HepG2 (cell line): ENCODE measurements at regions not wholly inside any gene's neighbourhood (a gene's known extent, or its start where the extent isn't known, plus 50 kb on each side); places are given as distances from the start of the nearest gene placed in this dataset.

Experiments used
- ATAC-seq: fragments of 200-7000 bp; cut with Tn5 transposase; 3 replicates; pipeline ENCODE4 v1.9.1; 2020; ENCODE audit warnings: mild to moderate bottlenecking, moderate library complexity
- BruUV-seq: library from RNA; stranded (reverse); fragments of 400-500 nt; replicated peaks from 2 replicates; lab custom pipeline; 2021; lab: Mats Ljungman, UMichigan
- CTCF ChIA-PET: fragments of 300-600 bp; formaldehyde crosslinking; extraction: SDS; loops from one replicate; lab custom pipeline; 2021; ENCODE audit warnings: low total read pairs, inconsistent platforms, low intra/inter-chr PET ratio; lab: Yijun Ruan, JAX
- POLR2A ChIA-PET: fragments of 350-600 bp; sonication (Branson Sonifier 250); formaldehyde crosslinking; loops from one replicate; lab custom pipeline; 2020; ENCODE audit warnings: antibody characterized with exemption, inconsistent platforms; lab: Yijun Ruan, JAX
- DNase-seq: peaks from one replicate; pipeline ENCODE4 v3.0.0-alpha.2; 2015; ENCODE audit warnings: low spot score
- FAIRE-seq: peaks from 3 replicates; lab custom pipeline; 2011; peaks lifted over from hg19 to GRCh38; lab: Jason Lieb, UNC
- H2AFZ ChIP-seq: one replicate; pipeline ENCODE4 v1.6.1; 2011; ENCODE audit warnings: low read length, inconsistent platforms
- H3K27ac ChIP-seq: fragments of 300-600 bp; 3 replicates; pipeline ENCODE4 v1.8.0; 2011; ENCODE audit warnings: mixed run types, mild to moderate bottlenecking, mixed read lengths, low read length, inconsistent platforms; ENCODE audit not compliant: insufficient read depth; ENCODE audit errors: extremely low read length
- H3K27me3 ChIP-seq, 2 experiments: fragments of 200-600 bp in 1 of 2; 2 replicates in 1 of 2; 3 replicates in 1 of 2; pipeline versions ENCODE4 v1.6.0 to v1.8.0; 2011; ENCODE audit warnings: low read length in 2 of 2, mild to moderate bottlenecking in 2 of 2, moderate library complexity in 2 of 2, inconsistent platforms in 1 of 2; ENCODE audit not compliant: insufficient read depth in 2 of 2, control insufficient read depth in 1 of 2
- H3K36me3 ChIP-seq, 2 experiments: fragments of 200-600 bp in 1 of 2; replicated peaks in 1 of 2; 2 replicates in 1 of 2; 3 replicates in 1 of 2; pipeline versions ENCODE4 v1.5.1 to v1.8.0; 2011; ENCODE audit warnings: low read length in 2 of 2, inconsistent platforms in 1 of 2; ENCODE audit not compliant: insufficient read depth in 2 of 2, control insufficient read depth in 1 of 2
- H3K4me1 ChIP-seq: 2 replicates; pipeline ENCODE4 v1.5.1; 2012; ENCODE audit warnings: low read length, inconsistent platforms; ENCODE audit not compliant: insufficient read depth
- H3K4me2 ChIP-seq: 2 replicates; pipeline ENCODE4 v1.6.0; 2011; ENCODE audit warnings: low read depth, low read length, inconsistent platforms
- H3K4me3 ChIP-seq, 3 experiments: fragments of 200-600 bp in 1 of 3; sonication (generic), shearing (Covaris generic) in 1 of 3; replicated peaks in 1 of 3; 2 replicates each; pipeline ENCODE4 v1.5.1; 2011 to 2016; ENCODE audit warnings: low read length in 3 of 3, inconsistent platforms in 2 of 3, low read depth in 2 of 3, mild to moderate bottlenecking in 2 of 3, control low read depth in 1 of 3, mixed read lengths in 1 of 3; ENCODE audit not compliant: insufficient read depth in 1 of 3
- H3K79me2 ChIP-seq: one replicate; pipeline ENCODE4 v1.6.1; 2011; ENCODE audit warnings: low read length, inconsistent platforms; ENCODE audit not compliant: insufficient read depth
- H3K9ac ChIP-seq: 2 replicates; pipeline ENCODE4 v1.6.0; 2011; ENCODE audit warnings: mild to moderate bottlenecking, low read depth, low read length, inconsistent platforms; ENCODE audit not compliant: insufficient read depth
- H3K9me3 ChIP-seq: 2 replicates; pipeline ENCODE4 v1.5.1; 2012; ENCODE audit warnings: mild to moderate bottlenecking, low read length
- H4K20me1 ChIP-seq: 2 replicates; pipeline ENCODE4 v1.6.0; 2011; ENCODE audit warnings: inconsistent platforms, mild to moderate bottlenecking, low read length, moderate library complexity; ENCODE audit not compliant: insufficient read depth
- ASH2L ChIP-seq: fragments of 300-600, 200-600 bp; sonication (generic); IDR thresholded peaks from 2 replicates; pipeline ENCODE4 v1.7.0; 2017; ENCODE audit warnings: low read depth, mild to moderate bottlenecking, moderate library complexity, mixed read lengths, low read length; ENCODE audit not compliant: insufficient read length
- EEA1 ChIP-seq: sonication (generic); formaldehyde crosslinking; IDR thresholded peaks from 2 replicates; pipeline ENCODE4 v1.5.1; 2020; ENCODE audit warnings: mild to moderate bottlenecking, missing genetic modification reagents, borderline replicate concordance
- FOXJ3 ChIP-seq: sonication (generic); formaldehyde crosslinking; IDR thresholded peaks from 2 replicates; pipeline ENCODE4 v1.4.0; 2020; ENCODE audit warnings: missing genetic modification reagents, mild to moderate bottlenecking, borderline replicate concordance
- FOXK1 ChIP-seq: sonication (generic); formaldehyde crosslinking; IDR thresholded peaks from 2 replicates; pipeline ENCODE4 v1.4.0; 2020; ENCODE audit warnings: low read depth, missing genetic modification reagents, borderline replicate concordance
- GFI1 ChIP-seq: sonication (generic); formaldehyde crosslinking; IDR thresholded peaks from 2 replicates; pipeline ENCODE4 v1.5.0; 2020; ENCODE audit warnings: missing genetic modification reagents, mild to moderate bottlenecking, borderline replicate concordance
- NAIF1 ChIP-seq: sonication (generic); formaldehyde crosslinking; IDR thresholded peaks from 2 replicates; pipeline ENCODE4 v1.5.0; 2020; ENCODE audit warnings: mild to moderate bottlenecking, missing genetic modification reagents, borderline replicate concordance
- NR2F1 ChIP-seq, 2 experiments: fragments of 450-650 bp in 1 of 2; formaldehyde crosslinking in 1 of 2; IDR thresholded peaks; 2 replicates each; pipeline versions ENCODE4 v1.5.0 to v1.6.1; 2016 to 2020; ENCODE audit warnings: mild to moderate bottlenecking in 1 of 2, missing compliant biosample characterization in 1 of 2, missing genetic modification reagents in 1 of 2, moderate library complexity in 1 of 2
- PCBP1 ChIP-seq: fragments of 200-400 bp; formaldehyde crosslinking; IDR thresholded peaks from 2 replicates; pipeline ENCODE4 v1.6.1; 2017; ENCODE audit warnings: mild to moderate bottlenecking, low read depth, low read length, borderline replicate concordance
- PTBP1 ChIP-seq: fragments of 200-400 bp; formaldehyde crosslinking; IDR thresholded peaks from 2 replicates; pipeline ENCODE4 v1.6.1; 2018; ENCODE audit warnings: low read length, low read depth; ENCODE audit not compliant: poor library complexity, severe bottlenecking
- TSC22D2 ChIP-seq: sonication (generic); formaldehyde crosslinking; IDR thresholded peaks from 2 replicates; pipeline ENCODE4 v1.5.1; 2020; ENCODE audit warnings: missing genetic modification reagents, mild to moderate bottlenecking, borderline replicate concordance
- ZFP36L1 ChIP-seq: sonication (generic); formaldehyde crosslinking; IDR thresholded peaks from 2 replicates; pipeline ENCODE4 v1.8.0; 2022; ENCODE audit warnings: mild to moderate bottlenecking, missing genetic modification reagents, moderate library complexity
- ZMYM4 ChIP-seq: sonication (generic); formaldehyde crosslinking; IDR thresholded peaks from 2 replicates; pipeline ENCODE4 v1.8.1; 2023; ENCODE audit warnings: mild to moderate bottlenecking, missing genetic modification reagents
- ZNF407 ChIP-seq: sonication (generic); formaldehyde crosslinking; IDR thresholded peaks from one replicate; pipeline ENCODE4 v1.5.1; 2020; ENCODE audit warnings: mild to moderate bottlenecking, missing genetic modification reagents; ENCODE audit errors: not compliant biosample characterization
- ZNF572 ChIP-seq: sonication (generic); formaldehyde crosslinking; IDR thresholded peaks from 2 replicates; pipeline ENCODE4 v1.5.1; 2020; ENCODE audit warnings: mild to moderate bottlenecking, missing genetic modification reagents
- ZNF615 ChIP-seq: sonication (generic); formaldehyde crosslinking; IDR thresholded peaks from 2 replicates; pipeline ENCODE4 v1.5.0; 2020; ENCODE audit warnings: mild to moderate bottlenecking, missing genetic modification reagents, borderline replicate concordance
- ZNF713 ChIP-seq: sonication (generic); formaldehyde crosslinking; IDR thresholded peaks from 2 replicates; pipeline ENCODE4 v1.4.0; 2020; ENCODE audit warnings: mild to moderate bottlenecking, missing genetic modification reagents
- in situ Hi-C: cut with HindIII; loops from 2 replicates; pipeline ENCODE4 v1.10.0; 2017; ENCODE audit warnings: low pct_unique_long_range_greater_than_20kb; ENCODE audit not compliant: extremely low pct_ligation_motif_present
- intact Hi-C: fragments of 100-400 bp; cut with micrococcal nuclease; formaldehyde crosslinking; loops from one replicate; pipeline ENCODE4 v1.10.0; 2022; ENCODE audit not compliant: unreplicated experiment

- Histone ChIP-seq H3K4me2 (no peak overlapping the region), H3K27me3 (no peaks in the 10 kb centered on the region), H2AFZ (no peak overlapping the region), H3K9me3 (no peaks in the 10 kb centered on the region), H3K4me1 (no peaks in the 10 kb centered on the region), H3K27ac (no peak overlapping the region), H3K9ac (no peak overlapping the region), H3K36me3 (no peaks in the 10 kb centered on the region), H3K4me3 (no peak overlapping the region), H3K79me2 (no peaks in the 10 kb centered on the region), H4K20me1 (no peaks in the 10 kb centered on the region; the same call in 1 of the 2 replicates)
- no TSS peak for BruUV-seq
- ATAC-seq (no peak), DNase-seq (no peak), FAIRE-seq (no peak)
- intact Hi-C loops: no loop called here
- ChIA-PET POLR2A (no interaction called here), CTCF (no interaction called here)
- in situ Hi-C loops: no loop called here
- TF ChIP-seq PCBP1: no peak
- TF ChIP-seq NR2F1 (CRISPR knock-in tag; IDR thresholded peaks at IDR 0.05): no peak
- no peak for TF ChIP-seq NAIF1 (CRISPR knock-in tag)
- TF ChIP-seq FOXJ3 (CRISPR knock-in tag): no peak
- no peak for TF ChIP-seq FOXK1 (CRISPR knock-in tag)
- no peak for TF ChIP-seq PTBP1
- no peak for TF ChIP-seq ZNF713
- TF ChIP-seq ZNF615: no peak
- TF ChIP-seq GFI1: no peak
- no peak for TF ChIP-seq EEA1
- no peak for TF ChIP-seq ZMYM4 (CRISPR knock-in tag)
- no peak for TF ChIP-seq ASH2L
- no peak for TF ChIP-seq ZNF407 (CRISPR knock-in tag)
- no peak for TF ChIP-seq ZNF572
- TF ChIP-seq ZFP36L1: no peak
- no peak for TF ChIP-seq TSC22D2 (CRISPR knock-in tag)
Observed at GRCh38 chr5:96520345-96520744, 87.3 kb upstream of the PCSK1 start.
